Adrenal gland (tissue), 9 donors: ENCODE measurements at regions not wholly inside any gene's neighbourhood (a gene's known extent, or its start where the extent isn't known, plus 50 kb on each side); places are given as distances from the start of the nearest gene placed in this dataset.

ENCODE experiments used
- DNase-seq, 7 donors: peaks; one replicate each; pipeline ENCODE4 v3.0.0-alpha.2; 2019 to 2020
- H3K27ac ChIP-seq, 5 donors: fragments of 200-600 bp; sonication (generic) in 4 of 5; 1 replicate in 3 of 5; 2 replicates in 2 of 5; pipeline versions ENCODE4 v1.5.1 to v1.8.0; 2016 to 2020; ENCODE audit warnings: mild to moderate bottlenecking in 1 of 5
- H3K27me3 ChIP-seq: fragments of 200-600 bp; 2 replicates; pipeline ENCODE4 v1.8.0; 2021
- H3K36me3 ChIP-seq, 2 donors: fragments of 200-600 bp; replicated peaks in 1 of 2; 1 replicate in 1 of 2; 2 replicates in 1 of 2; pipeline versions ENCODE4 v1.5.1 to v1.8.0; 2018 to 2022
- H3K4me1 ChIP-seq, 2 donors: fragments of 200-600 bp; replicated peaks in 1 of 2; 1 replicate in 1 of 2; 2 replicates in 1 of 2; pipeline versions ENCODE4 v1.5.1 to v1.8.0; 2018 to 2021
- H3K4me3 ChIP-seq, 4 donors: fragments of 200-600 bp; sonication (generic) in 3 of 4; one replicate each; pipeline ENCODE4 v1.5.1; 2016 to 2018
- H3K9me3 ChIP-seq, 3 donors: fragments of 200-600 bp; sonication (generic) in 1 of 3; replicated peaks in 1 of 3; 1 replicate in 2 of 3; 2 replicates in 1 of 3; pipeline versions ENCODE4 v1.5.1 to v1.8.0; 2016 to 2021
- CTCF ChIP-seq, 6 experiments: fragments of 450-650 bp in 4 of 6; fragments of 200-600 bp in 2 of 6; sonication (generic) in 1 of 6; IDR thresholded peaks; 1 replicate in 5 of 6; 2 replicates in 1 of 6; pipeline versions ENCODE4 v1.5.1 to v1.8.0; 2016 to 2021; ENCODE audit warnings: antibody characterized with exemption in 6 of 6, mild to moderate bottlenecking in 2 of 6, moderate library complexity in 1 of 6
- POLR2A ChIP-seq, 2 donors: fragments of 450-650 bp; IDR thresholded peaks; one replicate each; pipeline ENCODE4 v1.6.1; 2017; ENCODE audit warnings: antibody characterized with exemption in 2 of 2, mild to moderate bottlenecking in 2 of 2, moderate library complexity in 1 of 2
- WGBS, 4 donors: extraction: QIAGEN DNeasy Blood & Tissue Kit in 2 of 4; methylation state at CpG; one replicate each; pipeline versions ENCODE4 v1.1.5 to v1.1.7; 2013 to 2017; 5-methylcytosine and 5-hydroxymethylcytosine counted together
- intact Hi-C, 2 donors: fragments of 100-400 bp; cut with DNase I; formaldehyde crosslinking; loops; one replicate each; pipeline versions ENCODE4 v1.14.1 to v1.15.0; 2022 to 2023
- donor health status: healthy with polysubstance abuse.
- donor health status: Bipolar disorder and iron deficiency.
- donor health status: DM: yes; HTN: yes; CAD: no.
- donor health status: DM: no; HTN: no; CAD: no.
- donor health status: DM: no; HTN: no; CAD: no.

GRCh38 chr1:101508913-101509312 is 272.1 kb downstream of the S1PR1 start:
- TF ChIP-seq CTCF (IDR thresholded peaks at IDR 0.05) (no peak), POLR2A (IDR thresholded peaks at IDR 0.05) (no peak)
- WGBS, 4 donors: 72 to 84% (median 81%) methylated on average over 2 of the region's 2 CpGs
- no peak for DNase-seq
- Histone ChIP-seq H3K9me3 (no peaks in the 10 kb centered on the region), H3K27ac (no peak overlapping the region), H3K36me3 (no peaks in the 10 kb centered on the region), H3K27me3 (no peaks in the 10 kb centered on the region), H3K4me3 (no peak overlapping the region), H3K4me1 (no peaks in the 10 kb centered on the region)
- intact Hi-C loops: no loop called here

GRCh38 chr1:101509370-101509769 is 272.6 kb downstream of the S1PR1 start:
- H3K4me3 ChIP-seq: no peak overlapping the region
- H3K9me3 ChIP-seq: no peaks in the 10 kb centered on the region
- H3K4me1 ChIP-seq: no peaks in the 10 kb centered on the region
- 30 to 67% (median 60%) methylated on average over 1 of the region's 1 CpG for WGBS, 4 donors
- H3K36me3 ChIP-seq: no peaks in the 10 kb centered on the region
- no peaks in the 10 kb centered on the region for H3K27me3 ChIP-seq
- intact Hi-C loops: no loop called here
- no peak for DNase-seq
- no peak overlapping the region for H3K27ac ChIP-seq
- TF ChIP-seq CTCF (IDR thresholded peaks at IDR 0.05) (no peak), POLR2A (IDR thresholded peaks at IDR 0.05) (no peak)

GRCh38 chr1:101511202-101511891 is 274.5 kb downstream of the S1PR1 start:
- intact Hi-C loops: no loop called here
- Histone ChIP-seq H3K9me3 (no peaks in the 10 kb centered on the region), H3K27me3 (no peaks in the 10 kb centered on the region), H3K4me1 (no peaks in the 10 kb centered on the region), H3K4me3 (no peak overlapping the region), H3K27ac (no peak overlapping the region), H3K36me3 (no peaks in the 10 kb centered on the region)
- no peak for DNase-seq
- WGBS, 4 donors: 72 to 86% (median 82%) methylated on average over 2 of the region's 2 CpGs
- no peak for TF ChIP-seq POLR2A (IDR thresholded peaks at IDR 0.05)
- TF ChIP-seq CTCF (IDR thresholded peaks at IDR 0.05): no peak

- intact Hi-C loops: no loop called here
- H3K27me3 ChIP-seq: no peaks in the 10 kb centered on the region
- no peaks in the 10 kb centered on the region for H3K36me3 ChIP-seq
- no peak overlapping the region for H3K27ac ChIP-seq
- TF ChIP-seq POLR2A (IDR thresholded peaks at IDR 0.05): no peak
- TF ChIP-seq CTCF (IDR thresholded peaks at IDR 0.05): peak; percentile 40 to 70 (median 60)
- peak in 3 of 7 donors; percentile 8 to 25 (median 16) for DNase-seq
- H3K4me3 ChIP-seq: no peak overlapping the region
- no peaks in the 10 kb centered on the region for H3K4me1 ChIP-seq
- 7 to 9% (median 8%) methylated on average over 4 of the region's 4 CpGs for WGBS, 4 donors
- peaks cover 0 to 5% (median 0%) of the 10 kb centered on the region in 3 donors for H3K9me3 ChIP-seq
These were observed 283.5 kb downstream of the S1PR1 start for GRCh38 chr1:101520302-101520701.
